HCT116 (cell line): ENCODE measurements at regions not wholly inside any gene's neighbourhood (a gene's known extent, or its start where the extent isn't known, plus 50 kb on each side); places are given as distances from the start of the nearest gene placed in this dataset.

ENCODE experiments used
- ATAC-seq: fragments of 200-7000 bp; cut with Tn5 transposase; 2 replicates; pipeline ENCODE4 v1.9.1; 2020; ENCODE audit warnings: mild to moderate bottlenecking, moderate library complexity
- BruUV-seq: library from RNA; stranded (reverse); fragments of 400-500 nt; replicated peaks from 2 replicates; lab custom pipeline; 2021; lab: Mats Ljungman, UMichigan
- CTCF ChIA-PET: fragments of 300-600 bp; sonication (Branson Sonifier 250); formaldehyde crosslinking; loops from one replicate; lab custom pipeline; 2021; ENCODE audit warnings: antibody characterized with exemption; lab: Charles Lee
- POLR2A ChIA-PET: fragments of 300-600, 350-600 bp; sonication (Branson Sonifier 250); formaldehyde crosslinking; loops from one replicate; lab custom pipeline; 2021; ENCODE audit warnings: antibody characterized with exemption; lab: Charles Lee
- RAD21 ChIA-PET, 2 experiments: fragments of 300-600 bp; sonication (Branson Sonifier 250); formaldehyde crosslinking; loops; one replicate each; lab custom pipeline; 2023; ENCODE audit warnings: low total read pairs in 2 of 2; ENCODE audit not compliant: uncharacterized antibody in 2 of 2, unreplicated experiment in 2 of 2, low non-redundant PET in 1 of 2; lab: Charles Lee
- DNase-seq: peaks from one replicate; pipeline ENCODE4 v3.0.0-alpha.2; 2010; ENCODE audit warnings: low read depth, low spot score
- H2AFZ ChIP-seq: fragments of 200-600 bp; shearing (Covaris generic), sonication (generic); 2 replicates; pipeline ENCODE4 v1.6.1; 2017; ENCODE audit warnings: low read depth, mixed run types, mixed read lengths, antibody characterized with exemption, low read length; ENCODE audit not compliant: poor library complexity, severe bottlenecking
- H3K27ac ChIP-seq: 2 replicates; pipeline ENCODE4 v1.5.1; 2012; ENCODE audit warnings: low read depth, low read length
- H3K27me3 ChIP-seq: fragments of 200-600 bp; sonication (generic); 2 replicates; pipeline ENCODE4 v1.6.1; 2016; ENCODE audit warnings: mixed run types, low read length, mixed read lengths; ENCODE audit not compliant: insufficient read depth
- H3K36me3 ChIP-seq, 2 experiments: fragments of 200-500 bp in 1 of 2; fragments of 200-600 bp in 1 of 2; sonication (Bioruptor generic) in 1 of 2; sonication (generic) in 1 of 2; 2 replicates each; pipeline versions ENCODE4 v1.5.1 to v1.6.1; 2014 to 2016; ENCODE audit warnings: low read length in 2 of 2, inconsistent platforms in 1 of 2, mixed read lengths in 1 of 2, mixed run types in 1 of 2; ENCODE audit not compliant: insufficient read depth in 2 of 2, control insufficient read depth in 1 of 2
- H3K4me1 ChIP-seq, 2 experiments: fragments of 200-600 bp in 1 of 2; sonication (generic) in 1 of 2; 2 replicates each; pipeline versions ENCODE4 v1.5.1 to v1.6.1; 2012 to 2017; ENCODE audit warnings: low read length in 2 of 2, inconsistent platforms in 1 of 2, mild to moderate bottlenecking in 1 of 2, mixed read lengths in 1 of 2, mixed run types in 1 of 2, moderate library complexity in 1 of 2; ENCODE audit not compliant: insufficient read depth in 2 of 2, control insufficient read depth in 1 of 2
- H3K4me2 ChIP-seq: fragments of 200-600 bp; sonication (generic); 2 replicates; pipeline ENCODE4 v1.6.1; 2017; ENCODE audit warnings: mixed run types, low read length, mixed read lengths
- H3K4me3 ChIP-seq, 2 experiments: fragments of 200-600 bp in 1 of 2; sonication (generic) in 1 of 2; replicated peaks in 1 of 2; 2 replicates each; pipeline ENCODE4 v1.5.1; 2011 to 2016; ENCODE audit warnings: low read length in 2 of 2, control low read depth in 1 of 2, low read depth in 1 of 2, mild to moderate bottlenecking in 1 of 2, mixed read lengths in 1 of 2, mixed run types in 1 of 2
- H3K79me2 ChIP-seq: fragments of 200-600 bp; sonication (generic); 2 replicates; pipeline ENCODE4 v1.6.1; 2017; ENCODE audit warnings: mild to moderate bottlenecking, mixed run types, low read length, moderate library complexity, mixed read lengths; ENCODE audit not compliant: insufficient read depth
- H3K9ac ChIP-seq: fragments of 200-600 bp; sonication (generic); 2 replicates; pipeline ENCODE4 v1.6.1; 2016; ENCODE audit warnings: low read length, mixed read lengths
- H3K9me2 ChIP-seq: fragments of 200-600 bp; sonication (generic), shearing (Covaris generic); 2 replicates; pipeline ENCODE4 v1.6.1; 2017; ENCODE audit warnings: mixed run types, mild to moderate bottlenecking, moderate library complexity; ENCODE audit not compliant: insufficient read depth
- H3K9me3 ChIP-seq, 2 experiments: fragments of 200-500 bp in 1 of 2; fragments of 200-600 bp in 1 of 2; sonication (Bioruptor generic) in 1 of 2; sonication (generic) in 1 of 2; 2 replicates each; pipeline ENCODE4 v1.6.1; 2014 to 2017; ENCODE audit warnings: low read length in 2 of 2, mixed read lengths in 2 of 2, inconsistent platforms in 1 of 2, low read depth in 1 of 2, mild to moderate bottlenecking in 1 of 2, mixed run types in 1 of 2, moderate library complexity in 1 of 2; ENCODE audit not compliant: control insufficient read depth in 1 of 2, insufficient read depth in 1 of 2
- H4K20me1 ChIP-seq: fragments of 200-600 bp; sonication (generic), shearing (Covaris generic); 2 replicates; pipeline ENCODE4 v1.6.1; 2017; ENCODE audit warnings: mixed run types, mild to moderate bottlenecking, moderate library complexity; ENCODE audit not compliant: insufficient read depth
- CEBPB ChIP-seq: IDR thresholded peaks from 2 replicates; pipeline ENCODE4 v1.6.1; 2012; ENCODE audit warnings: low read depth
- EZH2 ChIP-seq: fragments of 200-600 bp; sonication (generic); IDR thresholded peaks from 2 replicates; pipeline ENCODE4 v1.6.1; 2017; ENCODE audit warnings: antibody characterized with exemption, mixed run types
- EZH2phosphoT487 ChIP-seq: fragments of 200-600 bp; IDR thresholded peaks from 2 replicates; pipeline ENCODE4 v1.6.1; 2018; ENCODE audit warnings: antibody characterized with exemption, borderline replicate concordance
- MAX ChIP-seq: IDR thresholded peaks from 2 replicates; pipeline ENCODE4 v1.6.1; 2012
- POLR2A ChIP-seq: IDR thresholded peaks from 2 replicates; pipeline ENCODE4 v1.7.0; 2011; ENCODE audit warnings: borderline replicate concordance; ENCODE audit not compliant: insufficient read depth, insufficient read length; ENCODE audit errors: extremely low read depth
- REST ChIP-seq: IDR thresholded peaks from 2 replicates; pipeline ENCODE4 v1.6.1; 2012; ENCODE audit warnings: low read depth
- ZFX ChIP-seq: fragments of 450-650 bp; IDR thresholded peaks from 2 replicates; pipeline ENCODE4 v1.6.1; 2017
- ZNF274 ChIP-seq: fragments of 200-500 bp; sonication (Bioruptor generic); IDR thresholded peaks from 2 replicates; pipeline ENCODE4 v1.6.1; 2014; ENCODE audit warnings: mild to moderate bottlenecking, low read depth, low read length, inconsistent platforms
- intact Hi-C: fragments of 100-400 bp; cut with micrococcal nuclease; formaldehyde crosslinking; loops from 2 replicates; pipeline ENCODE4 v1.10.0; 2022
- TF ChIP-seq, protein P1 (sequence below): IDR thresholded peaks from 2 replicates; pipeline ENCODE4 v1.6.1; 2011; ENCODE audit warnings: mild to moderate bottlenecking, low read length, moderate library complexity; ENCODE audit not compliant: insufficient replicate concordance; ENCODE audit errors: extremely low read depth

DNA sequence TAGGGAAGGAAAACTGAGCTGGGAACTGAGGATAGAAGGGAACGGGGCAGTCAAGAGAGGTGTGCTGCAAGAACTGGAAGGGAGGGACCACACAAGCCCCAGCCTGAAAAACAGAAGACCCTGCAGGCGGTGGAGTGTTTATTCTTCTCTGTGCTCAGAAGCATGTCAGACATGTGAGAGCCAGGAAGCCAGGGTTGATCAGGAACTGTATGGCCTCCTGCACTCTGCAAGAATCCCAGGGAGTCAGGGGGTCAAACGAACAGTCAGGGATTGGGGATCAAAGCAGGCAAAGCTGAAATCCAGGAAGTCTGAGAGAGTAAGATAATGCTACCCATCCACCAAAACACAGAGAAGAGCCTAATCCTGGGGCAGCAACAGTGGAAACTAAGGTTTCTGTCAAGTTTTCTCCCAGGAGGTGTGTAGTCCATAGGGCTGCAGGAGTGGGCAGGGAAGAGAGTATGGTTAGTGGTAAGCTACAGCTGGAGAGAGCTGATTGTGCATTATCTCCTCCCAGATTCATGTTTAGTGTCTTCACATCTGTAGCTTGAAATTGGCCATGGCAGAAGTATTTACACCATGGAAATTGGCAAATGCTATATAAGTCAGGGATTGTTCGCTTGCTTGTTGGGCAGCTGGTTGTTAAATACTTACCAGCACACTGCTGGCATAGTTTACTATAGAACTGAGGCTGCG, 115.4 kb upstream of the SLC44A1 start:
- no peak for TF ChIP-seq POLR2A
- TF ChIP-seq CEBPB: no peak
- TF ChIP-seq ZFX: no peak
- TF ChIP-seq EZH2: no peak
- TF ChIP-seq REST: no peak
- TF ChIP-seq ZNF274: no peak
- no peak for TF ChIP-seq EZH2phosphoT487
- TF ChIP-seq, protein P1, sequence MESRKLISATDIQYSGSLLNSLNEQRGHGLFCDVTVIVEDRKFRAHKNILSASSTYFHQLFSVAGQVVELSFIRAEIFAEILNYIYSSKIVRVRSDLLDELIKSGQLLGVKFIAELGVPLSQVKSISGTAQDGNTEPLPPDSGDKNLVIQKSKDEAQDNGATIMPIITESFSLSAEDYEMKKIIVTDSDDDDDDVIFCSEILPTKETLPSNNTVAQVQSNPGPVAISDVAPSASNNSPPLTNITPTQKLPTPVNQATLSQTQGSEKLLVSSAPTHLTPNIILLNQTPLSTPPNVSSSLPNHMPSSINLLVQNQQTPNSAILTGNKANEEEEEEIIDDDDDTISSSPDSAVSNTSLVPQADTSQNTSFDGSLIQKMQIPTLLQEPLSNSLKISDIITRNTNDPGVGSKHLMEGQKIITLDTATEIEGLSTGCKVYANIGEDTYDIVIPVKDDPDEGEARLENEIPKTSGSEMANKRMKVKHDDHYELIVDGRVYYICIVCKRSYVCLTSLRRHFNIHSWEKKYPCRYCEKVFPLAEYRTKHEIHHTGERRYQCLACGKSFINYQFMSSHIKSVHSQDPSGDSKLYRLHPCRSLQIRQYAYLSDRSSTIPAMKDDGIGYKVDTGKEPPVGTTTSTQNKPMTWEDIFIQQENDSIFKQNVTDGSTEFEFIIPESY: no peak
- TF ChIP-seq MAX: no peak
- H4K20me1 ChIP-seq: no peaks in the 10 kb centered on the region
- H3K27ac ChIP-seq: no peak overlapping the region
- no peaks in the 10 kb centered on the region for H3K36me3 ChIP-seq
- ChIA-PET CTCF (no interaction called here), RAD21 (no interaction called here), POLR2A (no interaction called here)
- H2AFZ ChIP-seq: no peak overlapping the region
- peaks cover 2 to 17% of the 10 kb centered on the region in 2 experiments; a peak in 3 of 4 replicates for H3K4me1 ChIP-seq
- H3K27me3 ChIP-seq: no peaks in the 10 kb centered on the region
- no peak overlapping the region for H3K4me3 ChIP-seq
- H3K4me2 ChIP-seq: no peak overlapping the region
- H3K79me2 ChIP-seq: no peaks in the 10 kb centered on the region
- H3K9me2 ChIP-seq: no peaks in the 10 kb centered on the region
- H3K9me3 ChIP-seq: no peaks in the 10 kb centered on the region
- intact Hi-C loops: no loop called here
- BruUV-seq: no TSS peak
- DNase-seq: no peak
- ATAC-seq: no peak
- no peak overlapping the region for H3K9ac ChIP-seq
